Endothelial cell of umbilical vein (primary cell): ENCODE measurements at regions not wholly inside any gene's neighbourhood (a gene's known extent, or its start where the extent isn't known, plus 50 kb on each side); places are given as distances from the start of the nearest gene placed in this dataset.
"Not testable (repeated sequence)": the region's sequence is repeated elsewhere in the genome, so short reads cannot be mapped to it uniquely, and the experiment has no call there.

Experiments used
- BruUV-seq: library from RNA; stranded (reverse); fragments of 400-500 nt; replicated peaks from 2 replicates; lab custom pipeline; 2021; lab: Mats Ljungman, UMichigan
- CTCF ChIA-PET: fragments of 300-600, 350-600 bp; sonication (Branson Sonifier 250); formaldehyde crosslinking; loops from one replicate; lab custom pipeline; 2021; ENCODE audit warnings: antibody characterized with exemption, inconsistent platforms; lab: Charles Lee
- POLR2A ChIA-PET: fragments of 300-600, 350-600 bp; sonication (Branson Sonifier 250); formaldehyde crosslinking; loops from one replicate; lab custom pipeline; 2021; ENCODE audit warnings: antibody characterized with exemption, inconsistent platforms; lab: Charles Lee
- DNase-seq: peaks from one replicate; pipeline ENCODE4 v3.0.0-alpha.2; 2011; ENCODE audit warnings: low read depth, low spot score
- FAIRE-seq: peaks from 2 replicates; lab custom pipeline; 2011; peaks lifted over from hg19 to GRCh38; lab: Jason Lieb, UNC
- H2AFZ ChIP-seq: 2 replicates; pipeline ENCODE4 v1.6.0; 2012; ENCODE audit warnings: low read depth, low read length, control low read depth, inconsistent platforms
- H3K27ac ChIP-seq: 2 replicates; pipeline ENCODE4 v1.5.1; 2011; ENCODE audit warnings: low read depth, mild to moderate bottlenecking, control low read depth, low read length, moderate library complexity; ENCODE audit not compliant: insufficient read depth
- H3K27me3 ChIP-seq, 2 experiments: 2 replicates each; pipeline versions ENCODE4 v1.6.0 to v1.6.1; 2011; ENCODE audit warnings: low read length in 2 of 2, mixed read lengths in 1 of 2; ENCODE audit not compliant: control insufficient read depth in 2 of 2, insufficient read depth in 2 of 2
- H3K36me3 ChIP-seq, 2 experiments: 2 replicates in 1 of 2; 3 replicates in 1 of 2; pipeline ENCODE4 v1.5.1; 2011; ENCODE audit warnings: low read length in 2 of 2, mild to moderate bottlenecking in 1 of 2, moderate library complexity in 1 of 2; ENCODE audit not compliant: control insufficient read depth in 2 of 2, insufficient read depth in 2 of 2; ENCODE audit errors: extremely low read depth in 1 of 2
- H3K4me1 ChIP-seq: 3 replicates; pipeline ENCODE4 v1.5.1; 2011; ENCODE audit warnings: mild to moderate bottlenecking, low read length; ENCODE audit not compliant: control insufficient read depth, insufficient read depth; ENCODE audit errors: extremely low read depth
- H3K4me2 ChIP-seq: 2 replicates; pipeline ENCODE4 v1.6.1; 2011; ENCODE audit warnings: low read length, control low read depth, mixed read lengths; ENCODE audit not compliant: insufficient read depth
- H3K4me3 ChIP-seq, 3 experiments: fragments of 200-600 bp in 1 of 3; sonication (generic), shearing (Covaris generic) in 1 of 3; replicated peaks in 1 of 3; 2 replicates each; pipeline ENCODE4 v1.5.1; 2011 to 2016; ENCODE audit warnings: control low read depth in 3 of 3, low read length in 3 of 3, mild to moderate bottlenecking in 2 of 3, inconsistent platforms in 1 of 3, low read depth in 1 of 3, moderate library complexity in 1 of 3; ENCODE audit not compliant: insufficient read depth in 1 of 3
- H3K79me2 ChIP-seq: 2 replicates; pipeline ENCODE4 v1.6.0; 2012; ENCODE audit warnings: low read length, inconsistent platforms; ENCODE audit not compliant: control insufficient read depth, insufficient read depth
- H3K9ac ChIP-seq: replicated peaks from 2 replicates; pipeline ENCODE3; 2011; ENCODE audit warnings: low read length, control low read depth; ENCODE audit not compliant: insufficient read depth; ENCODE audit errors: extremely low read depth
- H3K9me1 ChIP-seq: replicated peaks from 3 replicates; pipeline ENCODE4 v1.6.0; 2011; ENCODE audit warnings: mild to moderate bottlenecking, low read length; ENCODE audit not compliant: control insufficient read depth, insufficient read depth; ENCODE audit errors: extremely low read depth
- H3K9me3 ChIP-seq: replicated peaks from 2 replicates; pipeline ENCODE4 v1.5.1; 2012; ENCODE audit warnings: low read length, inconsistent platforms; ENCODE audit not compliant: control insufficient read depth, insufficient read depth
- H4K20me1 ChIP-seq: replicated peaks from 2 replicates; pipeline ENCODE3; 2011; ENCODE audit warnings: mild to moderate bottlenecking, low read length; ENCODE audit not compliant: control insufficient read depth, insufficient read depth; ENCODE audit errors: extremely low read depth
- EZH2 ChIP-seq: IDR thresholded peaks from 2 replicates; pipeline ENCODE4 v1.6.1; 2012; ENCODE audit warnings: borderline replicate concordance, low read depth, mild to moderate bottlenecking, moderate library complexity, low read length, inconsistent platforms; ENCODE audit not compliant: severe bottlenecking
- FOS ChIP-seq: IDR thresholded peaks from 2 replicates; pipeline ENCODE4 v1.6.1; 2011; ENCODE audit warnings: mild to moderate bottlenecking, low read length, moderate library complexity, borderline replicate concordance; ENCODE audit not compliant: insufficient read depth
- GATA2 ChIP-seq: IDR thresholded peaks from 2 replicates; pipeline ENCODE4 v1.7.0; 2011; ENCODE audit warnings: low read depth, mild to moderate bottlenecking, moderate library complexity, mixed read lengths, low read length; ENCODE audit not compliant: insufficient read length, insufficient read depth
- JUN ChIP-seq: IDR thresholded peaks from 2 replicates; pipeline ENCODE4 v1.6.1; 2011; ENCODE audit warnings: borderline replicate concordance, low read depth; ENCODE audit not compliant: insufficient read length, insufficient read depth
- MYC ChIP-seq: IDR thresholded peaks from one replicate; pipeline ENCODE4 v1.6.1; 2011; ENCODE audit warnings: mild to moderate bottlenecking, low read depth, low read length
- POLR2A ChIP-seq: IDR thresholded peaks from 2 replicates; pipeline ENCODE4 v1.6.1; 2012; ENCODE audit warnings: low read depth, mild to moderate bottlenecking, control low read depth, low read length
- POLR2AphosphoS5 ChIP-seq: IDR thresholded peaks from 2 replicates; pipeline ENCODE4 v1.6.1; 2012; ENCODE audit warnings: low read depth, mild to moderate bottlenecking, control low read depth, low read length, moderate library complexity; ENCODE audit not compliant: insufficient read depth
- dilution Hi-C: fragments of 300-500 bp; cut with MboI; formaldehyde crosslinking; loops from one replicate; pipeline ENCODE4 v1.15.0; 2019; ENCODE audit warnings: low sequenced_read_pairs; ENCODE audit not compliant: extremely low pct_ligation_motif_present
- intact Hi-C: fragments of 100-400 bp; cut with micrococcal nuclease; formaldehyde crosslinking; loops from one replicate; pipeline ENCODE4 v1.10.0; 2022
- TF ChIP-seq, protein P1 (sequence below): IDR thresholded peaks from 2 replicates; pipeline ENCODE4 v1.6.1; 2011; ENCODE audit not compliant: insufficient read depth, insufficient read length
- TF ChIP-seq, protein P2 (sequence below), 2 donors: IDR thresholded peaks; 1 replicate in 1 of 2; 2 replicates in 1 of 2; pipeline ENCODE4 v1.5.1; 2011; ENCODE audit warnings: low read length in 2 of 2, mild to moderate bottlenecking in 2 of 2, moderate library complexity in 2 of 2, control low read depth in 1 of 2, inconsistent platforms in 1 of 2, low read depth in 1 of 2; ENCODE audit not compliant: insufficient read depth in 1 of 2; ENCODE audit errors: extremely low read depth in 1 of 2

DNA sequence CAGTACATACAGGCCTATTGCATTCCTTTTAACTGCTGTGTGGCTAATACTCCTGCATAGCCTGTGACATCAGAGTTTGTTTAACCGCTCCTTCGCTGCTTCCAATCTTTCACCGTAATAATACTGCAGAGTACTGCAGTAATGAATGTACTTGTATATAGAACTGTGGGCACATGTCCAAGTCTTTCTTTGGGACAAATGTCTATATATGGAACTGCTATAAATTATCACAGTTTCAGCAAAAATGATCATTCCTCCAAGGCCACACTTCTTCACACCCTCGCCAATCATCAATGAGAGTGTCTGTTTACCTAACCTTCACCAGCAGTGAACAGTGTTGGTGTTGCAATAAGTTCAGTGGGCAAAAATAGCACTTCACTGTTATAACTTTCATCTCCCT lies 230.4 kb downstream of the SP3 start:
- ChIA-PET POLR2A (no interaction called here), CTCF (interaction anchor here (1.2 kb wide), 1 partner anchor 9 kb away, joined by 4 read pairs; no protein-coding TSS in a partner anchor)
- H3K27ac ChIP-seq = no peak overlapping the region
- DNase-seq (no peak), FAIRE-seq (no peak)
- TF ChIP-seq, protein P1, sequence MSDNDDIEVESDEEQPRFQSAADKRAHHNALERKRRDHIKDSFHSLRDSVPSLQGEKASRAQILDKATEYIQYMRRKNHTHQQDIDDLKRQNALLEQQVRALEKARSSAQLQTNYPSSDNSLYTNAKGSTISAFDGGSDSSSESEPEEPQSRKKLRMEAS = no peak
- TF ChIP-seq GATA2 (no peak), EZH2 (no peak), MYC (no peak), JUN (no peak), POLR2A (no peak), POLR2AphosphoS5 (no peak), FOS (no peak)
- TF ChIP-seq, protein P2, sequence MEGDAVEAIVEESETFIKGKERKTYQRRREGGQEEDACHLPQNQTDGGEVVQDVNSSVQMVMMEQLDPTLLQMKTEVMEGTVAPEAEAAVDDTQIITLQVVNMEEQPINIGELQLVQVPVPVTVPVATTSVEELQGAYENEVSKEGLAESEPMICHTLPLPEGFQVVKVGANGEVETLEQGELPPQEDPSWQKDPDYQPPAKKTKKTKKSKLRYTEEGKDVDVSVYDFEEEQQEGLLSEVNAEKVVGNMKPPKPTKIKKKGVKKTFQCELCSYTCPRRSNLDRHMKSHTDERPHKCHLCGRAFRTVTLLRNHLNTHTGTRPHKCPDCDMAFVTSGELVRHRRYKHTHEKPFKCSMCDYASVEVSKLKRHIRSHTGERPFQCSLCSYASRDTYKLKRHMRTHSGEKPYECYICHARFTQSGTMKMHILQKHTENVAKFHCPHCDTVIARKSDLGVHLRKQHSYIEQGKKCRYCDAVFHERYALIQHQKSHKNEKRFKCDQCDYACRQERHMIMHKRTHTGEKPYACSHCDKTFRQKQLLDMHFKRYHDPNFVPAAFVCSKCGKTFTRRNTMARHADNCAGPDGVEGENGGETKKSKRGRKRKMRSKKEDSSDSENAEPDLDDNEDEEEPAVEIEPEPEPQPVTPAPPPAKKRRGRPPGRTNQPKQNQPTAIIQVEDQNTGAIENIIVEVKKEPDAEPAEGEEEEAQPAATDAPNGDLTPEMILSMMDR (IDR thresholded peaks at IDR 0.05; ENCODE audit: extremely low read depth in 1 of 2, insufficient read depth in 1 of 2, low read depth in 1 of 2, low read length in 2 of 2) = no peak
- H3K4me2 ChIP-seq = no peak overlapping the region
- dilution Hi-C loops = no loop called here
- no peaks in the 10 kb centered on the region for H3K79me2 ChIP-seq
- H3K9ac ChIP-seq = no peak overlapping the region
- H4K20me1 ChIP-seq = no peaks in the 10 kb centered on the region
- H3K27me3 ChIP-seq = no peaks in the 10 kb centered on the region
- H2AFZ ChIP-seq = no peak overlapping the region
- H3K4me3 ChIP-seq = no peak overlapping the region
- intact Hi-C loops = no loop called here
- H3K36me3 ChIP-seq = no peaks in the 10 kb centered on the region
- H3K4me1 ChIP-seq = no peaks in the 10 kb centered on the region
- BruUV-seq = no TSS peak
- no peaks in the 10 kb centered on the region for H3K9me1 ChIP-seq
- H3K9me3 ChIP-seq = no peaks in the 10 kb centered on the region

DNA sequence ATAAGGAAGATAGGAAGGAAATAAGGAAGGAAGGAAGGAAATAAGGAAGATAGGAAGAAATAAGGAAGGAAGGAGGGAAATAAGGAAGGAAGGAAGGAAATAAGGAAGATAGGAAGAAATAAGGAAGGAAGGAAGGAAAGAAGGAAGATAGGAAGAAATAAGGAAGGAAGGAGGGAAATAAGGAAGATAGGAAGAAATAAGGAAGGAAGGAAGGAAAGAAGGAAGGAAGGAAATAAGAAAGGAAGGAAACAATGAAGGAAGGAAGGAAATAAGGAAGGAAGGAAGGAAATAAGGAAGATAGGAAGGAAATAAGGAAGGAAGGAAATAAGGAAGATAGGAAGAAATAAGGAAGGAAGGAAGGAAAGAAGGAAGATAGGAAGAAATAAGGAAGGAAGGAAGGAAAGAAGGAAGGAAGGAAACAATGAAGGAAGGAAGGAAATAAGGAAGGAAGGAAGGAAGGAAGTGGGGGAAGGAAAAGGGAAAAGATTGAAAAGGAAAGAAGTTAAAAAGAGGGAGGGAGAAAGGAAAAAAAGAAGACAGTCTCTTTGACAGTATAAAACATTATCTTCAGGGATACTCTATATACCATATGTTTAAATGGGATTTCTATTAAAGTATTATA lies 227.1 kb downstream of the SP3 start:
- dilution Hi-C loops, DNase-seq, intact Hi-C loops, H3K4me1 ChIP-seq, H3K36me3 ChIP-seq, CTCF ChIA-PET, H3K9me3 ChIP-seq, H3K27me3 ChIP-seq, H3K27ac ChIP-seq, POLR2A ChIA-PET, H3K4me3 ChIP-seq, H4K20me1 ChIP-seq, BruUV-seq, H3K9ac ChIP-seq, H3K4me2 ChIP-seq, H2AFZ ChIP-seq, H3K79me2 ChIP-seq, H3K9me1 ChIP-seq, FAIRE-seq: not testable (repeated sequence)
